ENCODE measurements at regions not wholly inside any gene's neighbourhood (a gene's known extent, or its start where the extent isn't known, plus 50 kb on each side); places are given as distances from the start of the nearest gene placed in this dataset.

GRCh38 chrX:40996886-40997530 is 88.2 kb upstream of the USP9X start:
- Histone ChIP-seq H3K79me1 (ENCODE audit: low read depth, low read length) (no peaks in the 10 kb centered on the region), H3K9ac (replicated peaks in 1 of 4; ENCODE audit: extremely low read depth in 1 of 4, low read depth in 3 of 4, low read length in 3 of 4) (no peak overlapping the region)
- TF ChIP-seq SIX5 (IDR thresholded peaks at IDR 0.05; ENCODE audit: low read depth, low read length): peak; percentile 59
- TF ChIP-seq NRF1 (IDR thresholded peaks at IDR 0.05; ENCODE audit: low read depth, low read length): no peak
- TF ChIP-seq POLR2AphosphoS5 (IDR thresholded peaks at IDR 0.05; ENCODE audit: low read depth, low read length): no peak
- no peak for TF ChIP-seq CTCF (IDR thresholded peaks at IDR 0.05; ENCODE audit: control extremely low read depth in 1 of 3, insufficient read depth in 1 of 3, low read depth in 1 of 3, low read length in 3 of 3)
- TF ChIP-seq KDM1A (IDR thresholded peaks at IDR 0.05; ENCODE audit: borderline replicate concordance, low read length): no peak
- TF ChIP-seq JUN (IDR thresholded peaks at IDR 0.05; ENCODE audit: low read depth, low read length): no peak
- TF ChIP-seq GABPA (IDR thresholded peaks at IDR 0.05; ENCODE audit: borderline replicate concordance, insufficient read depth, low read length): no peak
- TF ChIP-seq TEAD4 (IDR thresholded peaks at IDR 0.05; ENCODE audit: low read depth, low read length): peak; percentile 73
- no peak for TF ChIP-seq SAP30 (IDR thresholded peaks at IDR 0.05; ENCODE audit: insufficient read depth, insufficient replicate concordance, low read length)
- no peak for TF ChIP-seq FOSL1 (IDR thresholded peaks at IDR 0.05; ENCODE audit: insufficient read depth, low read depth, low read length)

More at GRCh38 chrX:40996886-40997530, 88.2 kb upstream of the USP9X start:
- peak overlapping the region; percentile 94 for H3K18ac ChIP-seq (ENCODE audit: extremely low read depth, low read length)
- POLR2A ChIA-PET (ENCODE audit: partially characterized antibody): interaction anchor here (0.9 to 1.2 kb wide), 3 partner anchors 24 to 88 kb away, joined by 3 to 4 read pairs (median 3); partner anchors contain the start of gene USP9X
- peak overlapping the region; percentile 97 for H4K5ac ChIP-seq (ENCODE audit: insufficient read length, low read depth, low read length)
- H3K23ac ChIP-seq (ENCODE audit: insufficient read length): no peak overlapping the region
- H3K4me3 ChIP-seq (ENCODE audit: extremely low read depth in 1 of 4, insufficient read depth in 2 of 4, low read depth in 3 of 4, low read length in 4 of 4): peak overlapping the region in 1 of 4 experiments; percentile 43; a peak in 1 of 8 replicates
- H2AK5ac ChIP-seq (ENCODE audit: low read depth, low read length): no peak overlapping the region; the same call in 1 of the 2 replicates
- H2BK15ac ChIP-seq (ENCODE audit: low read length): no peak overlapping the region
- H4K8ac ChIP-seq (ENCODE audit: extremely low read depth, insufficient read depth, low read length): no peak overlapping the region
- H4K91ac ChIP-seq (replicated peaks; ENCODE audit: insufficient read length, low read length): peak overlapping the region; percentile 97
- H3K36me3 ChIP-seq (ENCODE audit: control insufficient read depth in 2 of 4, insufficient read depth in 4 of 4, low read length in 3 of 4): no peaks in the 10 kb centered on the region
- peak overlapping the region; percentile 94 for H2BK120ac ChIP-seq (replicated peaks; ENCODE audit: low read depth, low read length)
- 0% methylated on average over 1 of the region's 3 CpGs; no CpG with 5 or more reads in 1 of the 2 experiments for whole genome bisulfite sequencing, 2 experiments (ENCODE audit: extremely low coverage in 1 of 2, insufficient coverage in 1 of 2, insufficient read length in 1 of 2, insufficient replicate concordance in 2 of 2, low coverage in 1 of 2, low lambda C conversion rate in 2 of 2, missing lambda C conversion rate in 1 of 2)
- peak overlapping the region; percentile 96 for H3K4ac ChIP-seq (replicated peaks; ENCODE audit: insufficient read length, low read depth, low read length)
- H2AFZ ChIP-seq (ENCODE audit: low read length): no peak overlapping the region
- H3K4me2 ChIP-seq (ENCODE audit: insufficient read depth in 1 of 2, low read depth in 2 of 2, low read length in 2 of 2): peak overlapping the region; percentile 24 to 50
- H2BK12ac ChIP-seq (ENCODE audit: low read depth, low read length): 0 out of 2 replicates have a peak overlapping the region, but pooled peaks have one; percentile 71
- no peaks in the 10 kb centered on the region for H3K9me3 ChIP-seq (ENCODE audit: insufficient read depth in 2 of 2, low read depth in 1 of 2, low read length in 1 of 2)
- peaks cover 0 to 3% (median 1%) of the 10 kb centered on the region in 4 experiments; a peak in 2 of 7 replicates for H3K4me1 ChIP-seq (replicated peaks in 1 of 4; ENCODE audit: control insufficient read depth in 3 of 4, insufficient read depth in 4 of 4, low read length in 3 of 4)
- H2BK5ac ChIP-seq (ENCODE audit: low read depth, low read length): 0 out of 2 replicates have a peak overlapping the region, but pooled peaks have one; percentile 36
- H3K27me3 ChIP-seq (replicated peaks in 1 of 4; ENCODE audit: control insufficient read depth in 3 of 4, extremely low read depth in 1 of 4, insufficient read depth in 3 of 4, low read length in 3 of 4): no peaks in the 10 kb centered on the region
- no peak for DNase-seq (ENCODE audit: low read depth in 1 of 2, low spot score in 2 of 2)
- no peaks in the 10 kb centered on the region for H3K79me2 ChIP-seq (ENCODE audit: control insufficient read depth in 1 of 2, insufficient read depth in 2 of 2, low read length in 2 of 2)
- no peaks in the 10 kb centered on the region for H4K20me1 ChIP-seq (replicated peaks in 1 of 2; ENCODE audit: control insufficient read depth in 1 of 2, insufficient read depth in 2 of 2, low read length in 2 of 2)
- no peak overlapping the region for H3K14ac ChIP-seq (ENCODE audit: insufficient read length)
- CTCF ChIA-PET (ENCODE audit: partially characterized antibody): interaction anchor here (0.6 kb wide), 1 partner anchor 29 kb away, joined by 3 read pairs; no protein-coding TSS in a partner anchor
- H3K23me2 ChIP-seq (ENCODE audit: low read depth, low read length): no peaks in the 10 kb centered on the region
- peak overlapping the region; percentile 80; the same call in 1 of the 2 replicates for H2BK20ac ChIP-seq (ENCODE audit: low read length)
- no peak overlapping the region; the same call in 1 of the 2 replicates for H3K27ac ChIP-seq (ENCODE audit: low read depth, low read length)
- FAIRE-seq: peak; percentile 65
- no peak overlapping the region for H3K56ac ChIP-seq (replicated peaks; ENCODE audit: insufficient read length, low read depth, low read length)

Measured in H1 (cell line).